H9 (cell line): ENCODE measurements at regions not wholly inside any gene's neighbourhood (a gene's known extent, or its start where the extent isn't known, plus 50 kb on each side); places are given as distances from the start of the nearest gene placed in this dataset.

Experiments
- DNase-seq: peaks from one replicate; pipeline ENCODE4 v3.0.0-alpha.2; 2017
- H2AFZ ChIP-seq: one replicate; pipeline ENCODE4 v1.6.1; 2013; ENCODE audit warnings: mild to moderate bottlenecking, low read length, control low read depth, moderate library complexity
- H2AK5ac ChIP-seq: 2 replicates; pipeline ENCODE4 v1.6.1; 2013; ENCODE audit warnings: low read length, control low read depth, mixed read lengths; ENCODE audit not compliant: insufficient read length
- H2BK120ac ChIP-seq: one replicate; pipeline ENCODE4 v1.6.1; 2013; ENCODE audit warnings: low read depth, mild to moderate bottlenecking, low read length, control low read depth, inconsistent platforms; ENCODE audit not compliant: poor library complexity, severe bottlenecking
- H2BK12ac ChIP-seq: 2 replicates; pipeline ENCODE4 v1.6.1; 2013; ENCODE audit warnings: low read length, control low read depth, mixed read lengths, low read depth; ENCODE audit not compliant: insufficient read length
- H2BK15ac ChIP-seq: 2 replicates; pipeline ENCODE4 v1.6.1; 2013; ENCODE audit warnings: low read depth, low read length, control low read depth
- H2BK20ac ChIP-seq: one replicate; pipeline ENCODE4 v1.6.1; 2013; ENCODE audit warnings: low read depth, mild to moderate bottlenecking, low read length, control low read depth, inconsistent platforms; ENCODE audit not compliant: poor library complexity, severe bottlenecking
- H2BK5ac ChIP-seq: 2 replicates; pipeline ENCODE4 v1.6.1; 2013; ENCODE audit warnings: low read length, control low read depth, mixed read lengths; ENCODE audit not compliant: insufficient read length
- H3K14ac ChIP-seq: 2 replicates; pipeline ENCODE4 v1.6.1; 2013; ENCODE audit warnings: low read length, control low read depth; ENCODE audit not compliant: insufficient read depth
- H3K18ac ChIP-seq: 2 replicates; pipeline ENCODE4 v1.6.1; 2013; ENCODE audit warnings: low read depth, mild to moderate bottlenecking, mixed read lengths, low read length, control low read depth; ENCODE audit not compliant: insufficient read length
- H3K23ac ChIP-seq: 2 replicates; pipeline ENCODE4 v1.6.1; 2013; ENCODE audit warnings: low read length, control low read depth, mixed read lengths, low read depth; ENCODE audit not compliant: insufficient read length
- H3K23me2 ChIP-seq: 2 replicates; pipeline ENCODE4 v1.6.1; 2013; ENCODE audit warnings: low read depth, mild to moderate bottlenecking, mixed read lengths, low read length, control low read depth; ENCODE audit not compliant: insufficient read length, poor library complexity, severe bottlenecking
- H3K27ac ChIP-seq: 2 replicates; pipeline ENCODE4 v1.5.1; 2013; ENCODE audit warnings: low read length, control low read depth, mixed read lengths, low read depth; ENCODE audit not compliant: insufficient read length
- H3K27me3 ChIP-seq: 2 replicates; pipeline ENCODE4 v1.6.1; 2013; ENCODE audit warnings: low read length, control low read depth, inconsistent platforms; ENCODE audit not compliant: insufficient read depth
- H3K4ac ChIP-seq: 2 replicates; pipeline ENCODE4 v1.6.1; 2013; ENCODE audit warnings: low read depth, mild to moderate bottlenecking, control low read depth, inconsistent platforms, low read length, moderate library complexity
- H3K4me1 ChIP-seq: 2 replicates; pipeline ENCODE4 v1.6.1; 2013; ENCODE audit warnings: low read length, control low read depth, inconsistent platforms; ENCODE audit not compliant: insufficient read depth
- H3K4me2 ChIP-seq: 2 replicates; pipeline ENCODE4 v1.6.1; 2013; ENCODE audit warnings: low read length, control low read depth, mixed read lengths; ENCODE audit not compliant: insufficient read length, insufficient read depth
- H3K56ac ChIP-seq: 2 replicates; pipeline ENCODE4 v1.6.1; 2013; ENCODE audit warnings: low read depth, mild to moderate bottlenecking, mixed read lengths, low read length, control low read depth; ENCODE audit not compliant: insufficient read length
- H3K79me1 ChIP-seq: 2 replicates; pipeline ENCODE4 v1.6.1; 2013; ENCODE audit warnings: low read depth, mild to moderate bottlenecking, moderate library complexity, low read length, control low read depth, inconsistent platforms; ENCODE audit not compliant: insufficient read depth, poor library complexity, severe bottlenecking
- H3K79me2 ChIP-seq: 2 replicates; pipeline ENCODE4 v1.6.1; 2013; ENCODE audit warnings: low read length, control low read depth, inconsistent platforms; ENCODE audit not compliant: insufficient read depth
- H3K9ac ChIP-seq: 2 replicates; pipeline ENCODE4 v1.6.1; 2013; ENCODE audit warnings: low read length, control low read depth, mixed read lengths; ENCODE audit not compliant: insufficient read length; ENCODE audit errors: extremely low read depth
- H3K9me3 ChIP-seq: one replicate; pipeline ENCODE4 v1.6.1; 2013; ENCODE audit warnings: low read depth, low read length, inconsistent platforms; ENCODE audit not compliant: control insufficient read depth
- H3T11ph ChIP-seq: one replicate; pipeline ENCODE4 v1.6.1; 2013; ENCODE audit warnings: mild to moderate bottlenecking, low read length, control low read depth, inconsistent platforms
- H4K20me1 ChIP-seq: one replicate; pipeline ENCODE4 v1.6.1; 2013; ENCODE audit not compliant: control insufficient read depth, insufficient read length, insufficient read depth
- H4K5ac ChIP-seq: 2 replicates; pipeline ENCODE4 v1.6.1; 2013; ENCODE audit warnings: low read depth, mild to moderate bottlenecking, mixed read lengths, low read length, control low read depth; ENCODE audit not compliant: insufficient read length
- H4K8ac ChIP-seq: replicated peaks from 2 replicates; pipeline ENCODE4 v1.6.1; 2013; ENCODE audit warnings: low read length, control low read depth, mixed read lengths, low read depth; ENCODE audit not compliant: insufficient read length
- H4K91ac ChIP-seq: 2 replicates; pipeline ENCODE4 v1.6.1; 2013; ENCODE audit warnings: low read depth, mild to moderate bottlenecking, moderate library complexity, mixed read lengths, low read length, control low read depth; ENCODE audit not compliant: insufficient read length
- H3K27ac Mint-ChIP-seq, 3 experiments: 2 replicates in 2 of 3; 3 replicates in 1 of 3; pipeline ENCODE4 v1.8.0; 2020 to 2021; ENCODE audit warnings: mixed read lengths in 3 of 3, mild to moderate bottlenecking in 1 of 3, moderate library complexity in 1 of 3
- H3K27me3 Mint-ChIP-seq: 2 replicates; pipeline ENCODE4 v1.8.0; 2021; ENCODE audit warnings: low read depth, mild to moderate bottlenecking, moderate library complexity, mixed read lengths
- H3K36me3 Mint-ChIP-seq, 3 experiments: 2 replicates in 2 of 3; 3 replicates in 1 of 3; pipeline ENCODE4 v1.8.0; 2020 to 2021; ENCODE audit warnings: low read depth in 3 of 3, mixed read lengths in 3 of 3; ENCODE audit not compliant: insufficient read depth in 1 of 3
- H3K4me1 Mint-ChIP-seq, 2 experiments: 2 replicates each; pipeline ENCODE4 v1.8.0; 2020; ENCODE audit warnings: mixed read lengths in 2 of 2
- H3K4me3 Mint-ChIP-seq, 2 experiments: 2 replicates in 1 of 2; 3 replicates in 1 of 2; pipeline ENCODE4 v1.8.0; 2020 to 2021; ENCODE audit warnings: mild to moderate bottlenecking in 2 of 2, mixed read lengths in 2 of 2, moderate library complexity in 1 of 2
- H3K9me3 Mint-ChIP-seq, 2 experiments: 2 replicates in 1 of 2; 3 replicates in 1 of 2; pipeline ENCODE4 v1.8.0; 2020; ENCODE audit warnings: mild to moderate bottlenecking in 2 of 2, mixed read lengths in 2 of 2, moderate library complexity in 1 of 2
- CTCF ChIP-seq: fragments of 200-600 bp; sonication (generic); conservative IDR thresholded peaks from 3 replicates; pipeline ENCODE4 v1.8.0; 2021; ENCODE audit warnings: antibody characterized with exemption, mild to moderate bottlenecking
- WGBS: extraction: QIAGEN DNeasy Blood & Tissue Kit; methylation state at CpG from one replicate; pipeline ENCODE4 v1.1.7; 2013; ENCODE audit warnings: missing lambda C conversion rate, low lambda C conversion rate, mixed read lengths; ENCODE audit not compliant: insufficient read length; ENCODE audit errors: extremely low coverage; 5-methylcytosine and 5-hydroxymethylcytosine counted together

GRCh38 chr3:34200576-34200975 lies 402.1 kb downstream of the PDCD6IP start:
- H2BK5ac ChIP-seq, result no peak overlapping the region
- DNase-seq, result no peak
- no peaks in the 10 kb centered on the region for H3K9me3 Mint-ChIP-seq
- H3K23ac ChIP-seq, result no peak overlapping the region
- no peak overlapping the region for H2AK5ac ChIP-seq
- no peak overlapping the region for H3K14ac ChIP-seq
- no peaks in the 10 kb centered on the region for H3K79me1 ChIP-seq
- H3K36me3 Mint-ChIP-seq, result no peaks in the 10 kb centered on the region
- no peak overlapping the region for H3K18ac ChIP-seq
- no peak overlapping the region for H3K4me2 ChIP-seq
- no peak overlapping the region for H4K91ac ChIP-seq
- H3K27me3 ChIP-seq, result no peaks in the 10 kb centered on the region
- H3K79me2 ChIP-seq, result no peaks in the 10 kb centered on the region
- H2BK15ac ChIP-seq, result no peak overlapping the region
- H3K27ac ChIP-seq, result no peak overlapping the region
- no peak overlapping the region for H3K4me3 Mint-ChIP-seq
- H3K27ac Mint-ChIP-seq, result no peak overlapping the region
- H2BK20ac ChIP-seq, result no peak overlapping the region
- no peak overlapping the region for H3K56ac ChIP-seq
- H3K27me3 Mint-ChIP-seq, result no peaks in the 10 kb centered on the region
- no peaks in the 10 kb centered on the region for H3K4me1 ChIP-seq
- H3K4me1 Mint-ChIP-seq, result no peaks in the 10 kb centered on the region
- no peaks in the 10 kb centered on the region for H3K9me3 ChIP-seq
- H2BK12ac ChIP-seq, result no peak overlapping the region
- H4K5ac ChIP-seq, result no peak overlapping the region
- no peak overlapping the region for H2AFZ ChIP-seq
- H3K23me2 ChIP-seq, result no peaks in the 10 kb centered on the region
- H2BK120ac ChIP-seq, result no peak overlapping the region
- H4K8ac ChIP-seq, result no peak overlapping the region
- no peak overlapping the region for H3T11ph ChIP-seq
- no peaks in the 10 kb centered on the region for H4K20me1 ChIP-seq
- TF ChIP-seq CTCF, result no peak
- no peak overlapping the region for H3K9ac ChIP-seq
- WGBS, result no CpG with 5 or more reads among the region's 1 CpG
- H3K4ac ChIP-seq, result no peak overlapping the region
